Gastrocnemius medialis (tissue), 4 donors: ENCODE measurements at regions not wholly inside any gene's neighbourhood (a gene's known extent, or its start where the extent isn't known, plus 50 kb on each side); places are given as distances from the start of the nearest gene placed in this dataset.

Experiments
- ATAC-seq, 2 donors: fragments of 150-250 bp; one replicate each; pipeline ENCODE4 v1.9.1; 2016
- DNase-seq, 2 donors: peaks; one replicate each; pipeline ENCODE4 v3.0.0-alpha.2; 2019
- H3K27ac ChIP-seq, 4 donors: fragments of 200-600 bp; sonication (generic); 1 replicate in 1 of 4; 2 replicates in 3 of 4; pipeline ENCODE4 v1.5.1; 2016 to 2018; ENCODE audit warnings: mild to moderate bottlenecking in 2 of 4, moderate library complexity in 1 of 4
- H3K27me3 ChIP-seq, 3 donors: fragments of 200-600 bp; sonication (generic) in 2 of 3; 1 replicate in 1 of 3; 2 replicates in 2 of 3; pipeline versions ENCODE4 v1.5.1 to v1.6.0; 2016 to 2019; ENCODE audit warnings: mild to moderate bottlenecking in 1 of 3, moderate library complexity in 1 of 3
- H3K36me3 ChIP-seq, 2 donors: fragments of 200-600 bp; sonication (generic) in 1 of 2; one replicate each; pipeline ENCODE4 v1.5.1; 2017 to 2018
- H3K4me1 ChIP-seq, 2 donors: fragments of 200-600 bp; sonication (generic) in 1 of 2; one replicate each; pipeline ENCODE4 v1.5.1; 2016 to 2017; ENCODE audit warnings: mild to moderate bottlenecking in 2 of 2
- H3K4me3 ChIP-seq, 4 donors: fragments of 200-600 bp; sonication (generic) in 3 of 4; 1 replicate in 1 of 4; 2 replicates in 3 of 4; pipeline ENCODE4 v1.5.1; 2016 to 2019; ENCODE audit warnings: mild to moderate bottlenecking in 2 of 4
- H3K9me3 ChIP-seq, 3 donors: fragments of 200-600 bp; sonication (generic) in 2 of 3; 1 replicate in 1 of 3; 2 replicates in 2 of 3; pipeline ENCODE4 v1.5.1; 2016 to 2019
- CTCF ChIP-seq, 5 experiments: fragments of 450-650 bp in 3 of 5; fragments of 200-600 bp in 2 of 5; sonication (generic) in 2 of 5; IDR thresholded peaks in 4 of 5; conservative IDR thresholded peaks in 1 of 5; 1 replicate in 4 of 5; 2 replicates in 1 of 5; pipeline ENCODE4 v1.5.1; 2016 to 2019; ENCODE audit warnings: antibody characterized with exemption in 5 of 5, mild to moderate bottlenecking in 3 of 5, moderate library complexity in 3 of 5
- POLR2A ChIP-seq, 2 donors: fragments of 450-650 bp; IDR thresholded peaks; one replicate each; pipeline ENCODE4 v1.6.1; 2017; ENCODE audit warnings: antibody characterized with exemption in 2 of 2, mild to moderate bottlenecking in 2 of 2, moderate library complexity in 2 of 2
- in situ Hi-C, 4 donors: fragments of 200-750 bp; cut with MboI; loops; one replicate each; pipeline versions ENCODE4 v1.15.0 to v1.8.0; 2017; ENCODE audit warnings: low sequenced_read_pairs in 4 of 4
- intact Hi-C: fragments of 100-400 bp; cut with DNase I; formaldehyde crosslinking; loops from one replicate; pipeline ENCODE4 v1.15.1; 2023; ENCODE audit warnings: low total_unique reads

- TF ChIP-seq CTCF (IDR thresholded peaks at IDR 0.05 in 4 of 5, conservative IDR thresholded peaks at IDR 0.05 in 1 of 5) (no peak), POLR2A (IDR thresholded peaks at IDR 0.05) (no peak)
- ATAC-seq (no peak), DNase-seq (no peak)
- Histone ChIP-seq H3K36me3 (no peaks in the 10 kb centered on the region), H3K27me3 (no peaks in the 10 kb centered on the region), H3K27ac (no peak overlapping the region), H3K4me1 (no peaks in the 10 kb centered on the region), H3K4me3 (no peak overlapping the region), H3K9me3 (no peaks in the 10 kb centered on the region)
- intact Hi-C loops (no loop called here), in situ Hi-C loops (loop anchor here in 2 of 4 donors (10.0 to 25.0 kb wide), 2 partner anchors 173 to 181 kb away; partner anchors contain the start of gene ARHGEF3 (in 2 of the 2))
These were observed 75.0 kb upstream of the SPATA12 start for GRCh38 chr3:56985460-56985859.

GRCh38 chr3:56983427-56983826 lies 77.0 kb upstream of the SPATA12 start:
- no peaks in the 10 kb centered on the region for H3K27me3 ChIP-seq
- in situ Hi-C loops (loop anchor here in 3 of 4 donors (5.0 to 25.0 kb wide), 3 partner anchors 171 to 281 kb away; partner anchors contain the start of gene ARHGEF3 (in 2 of the 3)), intact Hi-C loops (no loop called here)
- H3K4me1 ChIP-seq = no peaks in the 10 kb centered on the region
- no peak overlapping the region for H3K27ac ChIP-seq
- ATAC-seq (no peak), DNase-seq (no peak)
- H3K9me3 ChIP-seq = no peaks in the 10 kb centered on the region
- TF ChIP-seq POLR2A (IDR thresholded peaks at IDR 0.05) = no peak
- TF ChIP-seq CTCF (IDR thresholded peaks at IDR 0.05 in 4 of 5, conservative IDR thresholded peaks at IDR 0.05 in 1 of 5) = no peak
- H3K4me3 ChIP-seq = no peak overlapping the region
- no peaks in the 10 kb centered on the region for H3K36me3 ChIP-seq

GRCh38 chr3:56981445-56982230 lies 78.8 kb upstream of the SPATA12 start:
- H3K27me3 ChIP-seq = no peaks in the 10 kb centered on the region
- no peak overlapping the region for H3K4me3 ChIP-seq
- no peak for ATAC-seq
- in situ Hi-C loops = loop anchor here in 3 of 4 donors (5.0 to 25.0 kb wide), 3 partner anchors 169 to 279 kb away; partner anchors contain the start of gene ARHGEF3 (in 2 of the 3)
- intact Hi-C loops = no loop called here
- H3K4me1 ChIP-seq = no peaks in the 10 kb centered on the region
- H3K36me3 ChIP-seq = no peaks in the 10 kb centered on the region
- H3K27ac ChIP-seq = no peak overlapping the region
- no peak for DNase-seq
- TF ChIP-seq CTCF (IDR thresholded peaks at IDR 0.05 in 4 of 5, conservative IDR thresholded peaks at IDR 0.05 in 1 of 5) = no peak
- no peak for TF ChIP-seq POLR2A (IDR thresholded peaks at IDR 0.05)
- H3K9me3 ChIP-seq = no peaks in the 10 kb centered on the region

GRCh38 chr3:56980798-56981390 lies 79.6 kb upstream of the SPATA12 start:
- H3K4me3 ChIP-seq = no peak overlapping the region
- no peaks in the 10 kb centered on the region for H3K9me3 ChIP-seq
- in situ Hi-C loops = loop anchor here in 3 of 4 donors (5.0 to 25.0 kb wide), 3 partner anchors 169 to 279 kb away; partner anchors contain the start of gene ARHGEF3 (in 2 of the 3)
- peak; percentile 60 to 65 for ATAC-seq
- H3K4me1 ChIP-seq = no peaks in the 10 kb centered on the region
- no peaks in the 10 kb centered on the region for H3K27me3 ChIP-seq
- intact Hi-C loops = no loop called here
- TF ChIP-seq CTCF (IDR thresholded peaks at IDR 0.05 in 4 of 5, conservative IDR thresholded peaks at IDR 0.05 in 1 of 5) (no peak), POLR2A (IDR thresholded peaks at IDR 0.05) (no peak)
- H3K27ac ChIP-seq = no peak overlapping the region
- peak in 1 of 2 donors; percentile 21 for DNase-seq
- H3K36me3 ChIP-seq = no peaks in the 10 kb centered on the region
